ENCODE measurements at regions not wholly inside any gene's neighbourhood (a gene's known extent, or its start where the extent isn't known, plus 50 kb on each side); places are given as distances from the start of the nearest gene placed in this dataset.

GRCh38 chr2:16319551-16320121 lies 346.0 kb downstream of the CYRIA start:
- TF ChIP-seq CTCF (IDR thresholded peaks at IDR 0.05; ENCODE audit: low read depth, low read length, missing input control) (no peak), JUND (IDR thresholded peaks at IDR 0.05) (no peak), EGR1 (IDR thresholded peaks at IDR 0.05; ENCODE audit: low read depth in 2 of 2) (no peak), FOXA1 (IDR thresholded peaks at IDR 0.05) (no peak), YY1 (IDR thresholded peaks at IDR 0.05) (no peak), REST (IDR thresholded peaks at IDR 0.05) (no peak), TAF1 (conservative IDR thresholded peaks at IDR 0.05) (no peak), GABPA (IDR thresholded peaks at IDR 0.05 in 1 of 2, conservative IDR thresholded peaks at IDR 0.05 in 1 of 2) (no peak), ATF3 (IDR thresholded peaks at IDR 0.05) (no peak), MAX (IDR thresholded peaks at IDR 0.05) (no peak), ZBTB33 (IDR thresholded peaks at IDR 0.05) (no peak), RAD21 (IDR thresholded peaks at IDR 0.05) (no peak), SP1 (IDR thresholded peaks at IDR 0.05) (no peak), HNF4G (IDR thresholded peaks at IDR 0.05) (no peak)
